NCI-H146 treated with DMSO at 0.1 percent for 48 hours (cell line): ENCODE measurements at regions not wholly inside any gene's neighbourhood (a gene's known extent, or its start where the extent isn't known, plus 50 kb on each side); places are given as distances from the start of the nearest gene placed in this dataset.
"Not testable (repeated sequence)": the region's sequence is repeated elsewhere in the genome, so short reads cannot be mapped to it uniquely, and the experiment has no call there.

Experiments
- DNase-seq: peaks from one replicate; lab custom pipeline; 2025; ENCODE audit not compliant: unreplicated experiment; lab: John Stamatoyannopoulos, UW

GRCh38 chr5:148740966-148741742 is 85.3 kb upstream of the ADRB2 start:
- no peak for DNase-seq

- not testable (repeated sequence) for DNase-seq
These were observed 84.6 kb upstream of the ADRB2 start for GRCh38 chr5:148741766-148742165.

GRCh38 chr5:148744380-148744779 is 82.0 kb upstream of the ADRB2 start:
- not testable (repeated sequence) for DNase-seq

GRCh38 chr5:148746826-148747535 is 79.4 kb upstream of the ADRB2 start:
- no peak for DNase-seq

GRCh38 chr5:148747536-148747906 is 78.9 kb upstream of the ADRB2 start:
- DNase-seq = no peak

- no peak for DNase-seq
These were observed 77.6 kb upstream of the ADRB2 start for GRCh38 chr5:148748702-148749392.

- no peak for DNase-seq
These were observed 75.8 kb upstream of the ADRB2 start for GRCh38 chr5:148750614-148751013.

GRCh38 chr5:148751025-148751424 is 75.4 kb upstream of the ADRB2 start:
- no peak for DNase-seq

GRCh38 chr5:148752375-148752774 is 74.0 kb upstream of the ADRB2 start:
- DNase-seq = not testable (repeated sequence)

- no peak for DNase-seq
These were observed 67.3 kb upstream of the ADRB2 start for GRCh38 chr5:148759101-148759500.

- no peak for DNase-seq
These were observed 65.3 kb upstream of the ADRB2 start for GRCh38 chr5:148760945-148761638.

GRCh38 chr5:148763996-148764395 is 62.4 kb upstream of the ADRB2 start:
- no peak for DNase-seq

GRCh38 chr5:148765061-148765460 is 61.4 kb upstream of the ADRB2 start:
- DNase-seq = no peak

GRCh38 chr5:148768806-148769415 is 57.5 kb upstream of the ADRB2 start:
- no peak for DNase-seq

GRCh38 chr5:148769941-148770340 is 56.5 kb upstream of the ADRB2 start:
- no peak for DNase-seq

GRCh38 chr5:148774313-148774712 is 52.1 kb upstream of the ADRB2 start:
- DNase-seq = no peak

- no peak for DNase-seq
These were observed 50.1 kb upstream of the ADRB2 start for GRCh38 chr5:148776261-148776660.
